ENCODE measurements at regions not wholly inside any gene's neighbourhood (a gene's known extent, or its start where the extent isn't known, plus 50 kb on each side); places are given as distances from the start of the nearest gene placed in this dataset.

GRCh38 chr2:143965493-143966164 lies 554.3 kb downstream of the ZEB2 start:
- no peak overlapping the region for H3K4me3 ChIP-seq (ENCODE audit: low read length)
- TF ChIP-seq CTCF (IDR thresholded peaks at IDR 0.05; ENCODE audit: insufficient read depth, low read depth, low read length, missing control alignments), result no peak
- DNase-seq (ENCODE audit: low read depth), result no peak

- H3K4me3 ChIP-seq (ENCODE audit: low read length), result no peak overlapping the region
- DNase-seq (ENCODE audit: low read depth), result no peak
- TF ChIP-seq CTCF (IDR thresholded peaks at IDR 0.05; ENCODE audit: insufficient read depth, low read depth, low read length, missing control alignments), result no peak
Observed at GRCh38 chr2:143964891-143965290, 555.0 kb downstream of the ZEB2 start.

- H3K4me3 ChIP-seq (ENCODE audit: low read length), result no peak overlapping the region
- TF ChIP-seq CTCF (IDR thresholded peaks at IDR 0.05; ENCODE audit: insufficient read depth, low read depth, low read length, missing control alignments), result no peak
- DNase-seq (ENCODE audit: low read depth), result peak; percentile 59
Observed at GRCh38 chr2:143960177-143960576, 559.7 kb downstream of the ZEB2 start.

- TF ChIP-seq CTCF (IDR thresholded peaks at IDR 0.05; ENCODE audit: insufficient read depth, low read depth, low read length, missing control alignments), result no peak
- DNase-seq (ENCODE audit: low read depth), result no peak
Observed at GRCh38 chr2:143957321-143957720, 562.6 kb downstream of the ZEB2 start.

GRCh38 chr2:143955401-143956065 lies 564.4 kb downstream of the ZEB2 start:
- no peak for TF ChIP-seq CTCF (IDR thresholded peaks at IDR 0.05; ENCODE audit: insufficient read depth, low read depth, low read length, missing control alignments)
- H3K4me3 ChIP-seq (ENCODE audit: low read length), result no peak overlapping the region

More at GRCh38 chr2:143957321-143957720, 562.6 kb downstream of the ZEB2 start:
- H3K4me3 ChIP-seq (ENCODE audit: low read length), result no peak overlapping the region

GRCh38 chr2:143954844-143955243 lies 565.1 kb downstream of the ZEB2 start:
- no peak overlapping the region for H3K4me3 ChIP-seq (ENCODE audit: low read length)
- DNase-seq (ENCODE audit: low read depth), result no peak
- no peak for TF ChIP-seq CTCF (IDR thresholded peaks at IDR 0.05; ENCODE audit: insufficient read depth, low read depth, low read length, missing control alignments)

More at GRCh38 chr2:143955401-143956065, 564.4 kb downstream of the ZEB2 start:
- DNase-seq (ENCODE audit: low read depth), result peak; percentile 19

All from epithelial cell of esophagus (primary cell).